LNCAP (cell line): ENCODE measurements at regions not wholly inside any gene's neighbourhood (a gene's known extent, or its start where the extent isn't known, plus 50 kb on each side); places are given as distances from the start of the nearest gene placed in this dataset.

Experiments used
- TF ChIP-seq, protein P1 (sequence below): fragments of 450-650 bp; IDR thresholded peaks from 2 replicates; pipeline ENCODE4 v1.5.1; 2017; ENCODE audit warnings: mild to moderate bottlenecking

DNA sequence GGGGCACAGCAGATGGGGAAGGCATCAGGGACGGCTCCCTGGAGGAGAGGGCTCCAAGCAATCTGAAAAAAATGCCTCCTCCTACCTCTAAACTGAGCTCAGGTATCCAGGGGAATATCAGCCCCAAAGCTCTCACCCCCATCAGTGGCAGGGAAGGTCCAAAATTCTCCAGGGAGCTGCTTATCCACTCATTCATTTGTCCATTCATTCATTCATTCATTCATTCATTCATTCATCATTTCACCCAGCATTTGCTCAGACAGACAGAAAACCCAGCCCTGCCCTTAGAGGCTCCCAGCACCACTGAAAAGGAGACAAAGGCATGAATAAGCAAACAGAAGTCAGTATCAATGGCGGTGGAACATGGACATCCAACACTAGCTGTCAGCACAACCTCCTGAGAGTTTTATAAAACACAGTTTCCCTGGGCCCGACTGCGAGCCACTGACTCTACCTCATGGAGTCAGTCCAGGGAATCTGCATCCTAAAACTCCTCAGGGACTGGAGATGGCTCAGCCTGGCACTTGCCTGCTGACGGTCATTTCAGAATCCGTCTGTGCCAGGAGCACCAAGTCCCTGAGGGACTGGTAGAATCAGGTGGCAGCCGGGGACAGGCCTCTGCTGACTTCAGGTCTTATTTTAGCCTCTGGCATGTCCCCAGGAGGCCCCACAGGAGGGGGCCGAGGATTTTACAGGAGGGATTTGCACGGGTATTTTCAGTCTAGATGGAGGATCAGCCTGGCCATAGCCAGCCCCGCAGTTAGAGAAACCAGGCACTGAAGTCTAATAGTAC lies 164.6 kb downstream of the MN1 start:
- TF ChIP-seq, protein P1, sequence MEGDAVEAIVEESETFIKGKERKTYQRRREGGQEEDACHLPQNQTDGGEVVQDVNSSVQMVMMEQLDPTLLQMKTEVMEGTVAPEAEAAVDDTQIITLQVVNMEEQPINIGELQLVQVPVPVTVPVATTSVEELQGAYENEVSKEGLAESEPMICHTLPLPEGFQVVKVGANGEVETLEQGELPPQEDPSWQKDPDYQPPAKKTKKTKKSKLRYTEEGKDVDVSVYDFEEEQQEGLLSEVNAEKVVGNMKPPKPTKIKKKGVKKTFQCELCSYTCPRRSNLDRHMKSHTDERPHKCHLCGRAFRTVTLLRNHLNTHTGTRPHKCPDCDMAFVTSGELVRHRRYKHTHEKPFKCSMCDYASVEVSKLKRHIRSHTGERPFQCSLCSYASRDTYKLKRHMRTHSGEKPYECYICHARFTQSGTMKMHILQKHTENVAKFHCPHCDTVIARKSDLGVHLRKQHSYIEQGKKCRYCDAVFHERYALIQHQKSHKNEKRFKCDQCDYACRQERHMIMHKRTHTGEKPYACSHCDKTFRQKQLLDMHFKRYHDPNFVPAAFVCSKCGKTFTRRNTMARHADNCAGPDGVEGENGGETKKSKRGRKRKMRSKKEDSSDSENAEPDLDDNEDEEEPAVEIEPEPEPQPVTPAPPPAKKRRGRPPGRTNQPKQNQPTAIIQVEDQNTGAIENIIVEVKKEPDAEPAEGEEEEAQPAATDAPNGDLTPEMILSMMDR: no peak

DNA sequence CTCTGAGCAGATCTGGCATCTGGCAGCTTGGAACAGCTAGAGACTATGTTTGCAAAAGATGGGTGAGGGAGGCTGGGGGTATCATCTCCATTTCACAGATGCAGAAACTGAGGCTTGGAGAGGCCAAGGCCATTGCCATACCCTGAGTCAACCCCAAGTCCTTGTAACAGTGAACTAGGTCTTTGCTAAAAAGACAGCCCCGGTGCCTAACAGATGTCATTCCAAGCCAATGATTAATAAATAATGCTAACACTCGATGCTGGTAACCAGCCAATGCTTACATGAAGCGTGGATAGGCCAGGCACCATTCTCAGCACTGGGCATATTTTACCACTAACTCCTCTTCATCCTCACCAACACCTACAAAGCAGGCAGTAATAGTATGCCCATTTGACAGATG lies 164.0 kb downstream of the MN1 start:
- TF ChIP-seq, protein P1: no peak

DNA sequence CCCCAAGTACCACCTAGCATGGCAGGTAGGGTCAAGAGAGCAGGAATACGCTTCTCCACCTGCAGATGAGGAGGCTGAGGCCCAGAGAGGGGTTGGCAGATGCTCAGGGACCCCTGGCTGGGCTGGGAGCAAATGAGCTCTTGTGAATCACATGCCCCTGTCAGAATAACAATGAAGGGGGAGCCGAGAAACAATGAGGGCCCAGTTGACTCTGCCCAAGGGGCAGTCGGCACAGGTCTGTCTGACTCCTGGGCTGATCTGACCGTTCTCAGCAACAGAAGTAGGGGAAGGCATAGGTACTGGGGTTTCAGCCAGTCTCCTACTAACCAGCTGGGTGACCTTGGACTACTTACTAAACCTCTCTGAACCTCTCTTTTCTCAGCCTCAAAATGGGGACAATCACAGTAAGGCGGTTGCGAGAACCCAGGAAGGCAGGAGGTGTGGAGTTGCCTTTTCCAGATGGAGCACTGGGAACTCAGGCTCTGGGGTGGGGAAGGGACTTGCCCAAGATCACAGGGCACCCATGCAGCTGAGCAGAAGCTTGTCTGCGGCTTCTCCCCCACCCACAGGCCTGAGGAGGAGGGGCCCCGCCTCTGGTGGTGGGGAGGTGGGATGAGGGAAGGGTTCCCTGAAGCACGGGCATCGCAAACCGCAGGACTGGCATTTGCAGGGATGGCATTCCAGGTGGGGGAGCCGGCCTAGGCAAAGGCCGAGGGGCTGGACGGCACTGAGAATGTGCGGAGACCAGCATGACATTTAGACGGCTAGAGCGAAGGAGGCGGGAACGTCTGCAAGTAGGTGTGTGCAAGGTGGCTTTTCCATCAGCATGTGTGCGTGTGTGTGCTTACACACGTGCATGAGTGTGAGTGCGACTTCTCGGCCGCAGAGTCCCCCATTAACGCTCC lies 163.0 kb downstream of the MN1 start:
- TF ChIP-seq, protein P1: no peak

DNA sequence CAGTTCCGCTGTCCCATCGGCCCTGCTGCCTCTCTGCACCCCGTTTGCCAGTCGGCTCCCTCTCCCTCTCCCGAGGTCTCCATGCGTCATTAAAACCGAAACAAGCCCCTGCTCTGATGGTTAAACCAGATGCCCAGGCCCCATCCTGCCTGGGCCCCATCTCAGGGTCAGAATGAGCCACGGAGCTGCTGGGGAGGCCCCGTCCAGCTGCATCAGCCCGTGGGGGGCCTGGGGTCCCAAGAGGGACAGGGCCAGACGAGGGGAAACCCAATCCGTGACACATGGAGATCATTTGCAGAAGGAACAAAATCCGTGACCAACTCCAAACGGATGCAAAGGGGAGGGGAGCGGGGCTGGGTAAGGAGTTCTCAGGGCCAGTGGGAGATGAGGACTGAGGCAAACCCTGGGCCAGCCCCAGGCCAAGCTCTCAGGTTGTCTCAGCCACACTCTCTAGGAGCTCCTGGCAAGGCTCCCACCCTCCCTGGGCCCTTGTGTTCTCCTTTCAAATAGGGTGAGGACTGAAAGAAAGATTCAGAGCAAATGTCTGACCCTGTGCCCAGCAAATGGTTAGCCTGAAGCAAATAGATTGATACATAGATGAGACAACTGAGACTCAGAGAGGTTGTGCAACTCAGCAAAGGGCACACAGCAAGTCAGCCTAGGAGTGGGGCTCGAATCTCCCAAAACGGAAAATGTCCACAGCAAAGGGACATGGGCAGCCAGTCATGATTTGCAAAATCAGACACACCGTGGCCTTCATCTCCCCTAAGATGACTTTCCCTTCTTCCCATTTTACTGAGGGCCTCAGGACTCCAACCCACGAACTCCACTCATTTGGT lies 162.1 kb downstream of the MN1 start:
- TF ChIP-seq, protein P1: no peak

DNA sequence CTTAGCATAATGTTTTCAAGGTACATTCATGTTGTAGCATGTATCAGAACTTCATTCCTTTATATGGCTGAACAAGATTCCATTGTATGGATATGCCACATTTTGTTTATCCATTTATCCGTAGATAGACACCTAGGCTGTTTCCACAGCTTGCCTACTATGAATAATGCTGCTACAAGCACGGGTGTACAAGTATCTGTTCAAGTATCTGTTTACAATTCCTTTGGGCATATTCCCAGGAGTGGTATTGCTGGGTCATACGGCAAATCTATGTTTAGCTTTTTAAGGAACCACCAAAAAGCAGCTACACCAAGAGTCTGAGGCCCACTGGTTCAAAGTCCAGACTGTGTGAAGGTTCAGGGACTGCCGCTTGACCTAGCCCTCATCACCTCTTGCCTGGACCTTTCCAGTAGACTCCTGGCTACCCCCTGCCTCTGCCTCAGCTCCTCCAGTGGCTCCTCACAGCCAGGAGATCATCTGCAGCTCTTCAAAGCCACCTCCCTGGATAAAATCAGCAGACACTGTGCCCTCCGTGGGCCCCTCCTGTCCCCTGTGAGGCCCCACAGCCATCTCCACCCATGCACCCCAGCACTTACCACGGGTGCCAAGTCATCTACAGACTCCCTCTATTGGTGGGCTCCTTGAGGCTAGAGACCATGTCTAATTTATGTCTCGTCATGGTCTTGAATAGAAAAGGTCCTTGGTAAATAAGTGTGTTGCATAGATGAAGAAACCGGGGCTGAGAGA lies 160.3 kb downstream of the MN1 start:
- TF ChIP-seq, protein P1: no peak

DNA sequence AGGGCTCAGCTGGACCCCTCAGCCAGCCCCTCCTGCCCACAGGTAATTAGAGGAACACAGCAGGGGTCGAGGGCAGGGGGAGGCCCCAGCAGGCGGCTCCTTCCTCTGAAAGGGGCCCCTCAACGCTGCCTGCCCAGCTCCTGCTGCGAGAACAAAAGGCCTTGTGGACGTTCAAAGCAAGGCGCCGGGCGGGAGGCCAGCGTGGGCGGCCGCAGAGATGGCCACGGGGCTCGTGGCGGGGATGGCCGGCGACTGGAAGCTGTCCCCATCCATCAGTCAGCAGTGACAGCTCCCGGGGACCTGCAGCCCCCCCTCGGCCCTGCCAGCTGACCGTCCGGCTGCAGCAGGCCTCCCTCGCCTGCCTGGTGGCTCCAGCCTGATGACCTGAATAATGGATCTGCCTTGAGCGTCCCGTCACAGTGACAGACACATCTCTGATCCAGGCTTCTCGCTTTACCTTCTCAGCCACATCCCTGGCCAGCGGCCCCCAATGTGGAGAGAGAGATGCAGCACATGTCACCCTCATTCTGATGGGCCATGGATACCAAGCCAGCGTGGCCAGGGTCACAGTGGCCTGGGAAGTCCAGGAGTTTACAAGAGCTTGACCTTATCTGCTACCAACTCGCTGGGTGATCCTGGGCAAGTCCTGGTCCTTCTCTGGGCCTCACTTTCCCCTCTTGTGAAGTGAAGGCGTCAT lies 159.3 kb downstream of the MN1 start:
- TF ChIP-seq, protein P1: no peak
